ENCODE measurements at regions not wholly inside any gene's neighbourhood (a gene's known extent, or its start where the extent isn't known, plus 50 kb on each side); places are given as distances from the start of the nearest gene placed in this dataset.

- no peak for DNase-seq (ENCODE audit: extremely low read depth in 1 of 2, low read depth in 1 of 2)
These were observed 199.9 kb upstream of the ZMIZ1 start for GRCh38 chr10:78868861-78869260.

GRCh38 chr10:78869508-78870454 is 199.0 kb upstream of the ZMIZ1 start:
- DNase-seq (ENCODE audit: extremely low read depth in 1 of 2, low read depth in 1 of 2) = no peak

- no peak for DNase-seq (ENCODE audit: extremely low read depth in 1 of 2, low read depth in 1 of 2)
These were observed 198.3 kb upstream of the ZMIZ1 start for GRCh38 chr10:78870458-78870857.

GRCh38 chr10:78871796-78872195 is 197.0 kb upstream of the ZMIZ1 start:
- no peak for DNase-seq (ENCODE audit: extremely low read depth in 1 of 2, low read depth in 1 of 2)

GRCh38 chr10:78873413-78873812 is 195.4 kb upstream of the ZMIZ1 start:
- DNase-seq (ENCODE audit: extremely low read depth in 1 of 2, low read depth in 1 of 2) = no peak

GRCh38 chr10:78875331-78875877 is 193.4 kb upstream of the ZMIZ1 start:
- DNase-seq (ENCODE audit: extremely low read depth in 1 of 2, low read depth in 1 of 2) = no peak

- no peak for DNase-seq (ENCODE audit: extremely low read depth in 1 of 2, low read depth in 1 of 2)
These were observed 192.8 kb upstream of the ZMIZ1 start for GRCh38 chr10:78875932-78876331.

GRCh38 chr10:78876449-78876848 is 192.3 kb upstream of the ZMIZ1 start:
- no peak for DNase-seq (ENCODE audit: extremely low read depth in 1 of 2, low read depth in 1 of 2)

- no peak for DNase-seq (ENCODE audit: extremely low read depth in 1 of 2, low read depth in 1 of 2)
These were observed 189.1 kb upstream of the ZMIZ1 start for GRCh38 chr10:78879621-78880020.

- DNase-seq (ENCODE audit: extremely low read depth in 1 of 2, low read depth in 1 of 2) = no peak
These were observed 182.6 kb upstream of the ZMIZ1 start for GRCh38 chr10:78886129-78886528.

- no peak for DNase-seq (ENCODE audit: extremely low read depth in 1 of 2, low read depth in 1 of 2)
These were observed 179.2 kb upstream of the ZMIZ1 start for GRCh38 chr10:78889536-78890063.

GRCh38 chr10:78890506-78890905 is 178.3 kb upstream of the ZMIZ1 start:
- no peak for DNase-seq (ENCODE audit: extremely low read depth in 1 of 2, low read depth in 1 of 2)

GRCh38 chr10:78891741-78892140 is 177.0 kb upstream of the ZMIZ1 start:
- no peak for DNase-seq (ENCODE audit: extremely low read depth in 1 of 2, low read depth in 1 of 2)

- DNase-seq (ENCODE audit: extremely low read depth in 1 of 2, low read depth in 1 of 2) = no peak
These were observed 176.2 kb upstream of the ZMIZ1 start for GRCh38 chr10:78892338-78893176.

GRCh38 chr10:78893217-78893616 is 175.5 kb upstream of the ZMIZ1 start:
- no peak for DNase-seq (ENCODE audit: extremely low read depth in 1 of 2, low read depth in 1 of 2)

GRCh38 chr10:78894089-78894840 is 174.5 kb upstream of the ZMIZ1 start:
- no peak for DNase-seq (ENCODE audit: extremely low read depth in 1 of 2, low read depth in 1 of 2)

- DNase-seq (ENCODE audit: extremely low read depth in 1 of 2, low read depth in 1 of 2) = no peak
These were observed 173.9 kb upstream of the ZMIZ1 start for GRCh38 chr10:78894841-78895195.

- no peak for DNase-seq (ENCODE audit: extremely low read depth in 1 of 2, low read depth in 1 of 2)
These were observed 173.3 kb upstream of the ZMIZ1 start for GRCh38 chr10:78895469-78895868.

GRCh38 chr10:78896159-78896928 is 172.4 kb upstream of the ZMIZ1 start:
- DNase-seq (ENCODE audit: extremely low read depth in 1 of 2, low read depth in 1 of 2) = no peak

All from stimulated activated CD8-positive, alpha-beta memory T cell treated with anti-CD3 and anti-CD28 coated beads, Interleukin-7, amount 100 ng/mL, for 48 hours (primary cell).